K562 (cell line): ENCODE measurements at regions not wholly inside any gene's neighbourhood (a gene's known extent, or its start where the extent isn't known, plus 50 kb on each side); places are given as distances from the start of the nearest gene placed in this dataset.

Experiments
- ATAC-seq: fragments of 200-7000 bp; cut with Tn5 transposase; 3 replicates; pipeline ENCODE4 v1.9.1; 2020; ENCODE audit warnings: moderate library complexity
- BruUV-seq: library from RNA; stranded (reverse); fragments of 400-500 nt; replicated peaks from 2 replicates; lab custom pipeline; 2021; lab: Mats Ljungman, UMichigan
- CTCF ChIA-PET: fragments of 300-600 bp; formaldehyde crosslinking; extraction: SDS; loops from one replicate; lab custom pipeline; 2021; ENCODE audit warnings: low intra/inter-chr PET ratio; lab: Yijun Ruan, JAX
- POLR2A ChIA-PET: fragments of 300-600, 350-650 bp; sonication (Branson Sonifier 250); formaldehyde crosslinking; extraction: SDS; loops from one replicate; lab custom pipeline; 2021; ENCODE audit warnings: antibody characterized with exemption, inconsistent platforms; lab: Yijun Ruan, JAX
- DNase-seq, 4 experiments: peaks; one replicate each; pipeline versions ENCODE4 v3.0.0 to v3.0.0-alpha.2; 2011 to 2018; ENCODE audit warnings: low spot score in 3 of 4, mixed read lengths in 3 of 4; ENCODE audit errors: extremely low read depth in 1 of 4
- FAIRE-seq: peaks from 2 replicates; lab custom pipeline; 2011; peaks lifted over from hg19 to GRCh38; lab: Jason Lieb, UNC
- H2AFZ ChIP-seq: 2 replicates; pipeline ENCODE4 v1.6.0; 2011; ENCODE audit warnings: low read depth, low read length, control low read depth, inconsistent platforms
- H3K27ac ChIP-seq: fragments of 200-600 bp; 3 replicates; pipeline ENCODE4 v1.8.0; 2011; ENCODE audit warnings: low read depth, mild to moderate bottlenecking, control low read depth, inconsistent platforms, low read length, moderate library complexity, mixed read lengths; ENCODE audit errors: extremely low read depth
- H3K27me3 ChIP-seq, 2 experiments: fragments of 300-600 bp in 1 of 2; 2 replicates in 1 of 2; 3 replicates in 1 of 2; pipeline versions ENCODE4 v1.6.0 to v1.8.0; 2011; ENCODE audit warnings: inconsistent platforms in 2 of 2, low read length in 2 of 2, mild to moderate bottlenecking in 1 of 2, mixed read lengths in 1 of 2, moderate library complexity in 1 of 2; ENCODE audit not compliant: control insufficient read depth in 2 of 2, insufficient read depth in 2 of 2
- H3K36me3 ChIP-seq: fragments of 300-600 bp; 3 replicates; pipeline ENCODE4 v1.8.0; 2011; ENCODE audit warnings: mild to moderate bottlenecking, low read length, inconsistent platforms; ENCODE audit not compliant: control insufficient read depth, insufficient read depth
- H3K4me1 ChIP-seq, 2 experiments: fragments of 200-600 bp in 1 of 2; replicated peaks in 1 of 2; 2 replicates in 1 of 2; 3 replicates in 1 of 2; pipeline versions ENCODE4 v1.5.1 to v1.8.0; 2011; ENCODE audit warnings: inconsistent platforms in 2 of 2, low read length in 2 of 2, mild to moderate bottlenecking in 1 of 2, mixed read lengths in 1 of 2, moderate library complexity in 1 of 2; ENCODE audit not compliant: control insufficient read depth in 2 of 2, insufficient read depth in 2 of 2
- H3K4me2 ChIP-seq: 2 replicates; pipeline ENCODE4 v1.6.1; 2011; ENCODE audit warnings: low read length, control low read depth, inconsistent platforms, mixed read lengths; ENCODE audit not compliant: insufficient read depth
- H3K4me3 ChIP-seq: fragments of 200-600 bp; sonication (generic), shearing (Covaris generic); 2 replicates; pipeline ENCODE4 v1.5.1; 2016; ENCODE audit warnings: control low read depth, inconsistent platforms
- H3K79me2 ChIP-seq: fragments of 200-600 bp; 3 replicates; pipeline ENCODE4 v1.8.0; 2011; ENCODE audit warnings: low read length, inconsistent platforms; ENCODE audit not compliant: control insufficient read depth, insufficient read depth
- H3K9ac ChIP-seq, 2 experiments: 2 replicates each; pipeline versions ENCODE4 v1.6.0 to v1.6.1; 2011; ENCODE audit warnings: low read depth in 2 of 2, low read length in 2 of 2, control low read depth in 1 of 2, inconsistent platforms in 1 of 2, mild to moderate bottlenecking in 1 of 2, mixed read lengths in 1 of 2; ENCODE audit not compliant: insufficient read depth in 1 of 2
- H3K9me1 ChIP-seq: one replicate; pipeline ENCODE4 v1.6.0; 2011; ENCODE audit warnings: inconsistent platforms, mild to moderate bottlenecking, low read length, moderate library complexity; ENCODE audit not compliant: control insufficient read depth, insufficient read depth
- H3K9me3 ChIP-seq: replicated peaks from 2 replicates; pipeline ENCODE4 v1.5.1; 2011; ENCODE audit warnings: low read depth, low read length, inconsistent platforms; ENCODE audit not compliant: control insufficient read depth, insufficient read depth
- H4K20me1 ChIP-seq: replicated peaks from 2 replicates; pipeline ENCODE4 v1.6.1; 2011; ENCODE audit warnings: low read length, inconsistent platforms, mixed read lengths; ENCODE audit not compliant: control insufficient read depth, insufficient read depth
- ID3 ChIP-seq, 2 experiments: fragments of 250-450 bp in 1 of 2; fragments of 450-650 bp in 1 of 2; sonication (Bioruptor Pico) in 1 of 2; IDR thresholded peaks; 2 replicates each; pipeline versions ENCODE4 v1.6.1 to v1.8.0; 2016 to 2021; ENCODE audit warnings: mild to moderate bottlenecking in 2 of 2, moderate library complexity in 2 of 2, missing compliant biosample characterization in 1 of 2, missing genetic modification characterization in 1 of 2
- MYNN ChIP-seq, 2 experiments: sonication (generic); formaldehyde crosslinking in 1 of 2; IDR thresholded peaks; 2 replicates each; pipeline versions ENCODE4 v1.5.0 to v1.6.1; 2016 to 2020; ENCODE audit warnings: antibody characterized with exemption in 1 of 2, missing genetic modification reagents in 1 of 2
- RFX5 ChIP-seq: IDR thresholded peaks from 2 replicates; pipeline ENCODE4 v1.6.1; 2011; ENCODE audit warnings: low read depth, mild to moderate bottlenecking, improper control_type of control experiment, low read length
- SRF ChIP-seq, 2 experiments: fragments of 250-450, 450-650 bp in 1 of 2; sonication (Bioruptor Pico) in 1 of 2; sonication (generic) in 1 of 2; formaldehyde crosslinking; IDR thresholded peaks; 2 replicates each; pipeline versions ENCODE4 v1.5.0 to v1.5.1; 2020 to 2022; ENCODE audit warnings: mild to moderate bottlenecking in 1 of 2, missing genetic modification reagents in 1 of 2
- TBP ChIP-seq: optimal IDR thresholded peaks from 2 replicates; pipeline ENCODE3; 2011; ENCODE audit warnings: low read depth, low read length, improper control_type of control experiment
- TEAD1 ChIP-seq, 2 experiments: fragments of 450-650 bp in 1 of 2; sonication (generic) in 1 of 2; formaldehyde crosslinking; IDR thresholded peaks; 2 replicates each; pipeline versions ENCODE4 v1.4.0 to v1.8.0; 2020 to 2022; ENCODE audit warnings: mild to moderate bottlenecking in 2 of 2, missing genetic modification reagents in 1 of 2
- ZBTB12 ChIP-seq: fragments of 250-450 bp; sonication (Bioruptor Pico); IDR thresholded peaks from 2 replicates; pipeline ENCODE4 v1.4.0; 2020
- ZNF253 ChIP-seq: fragments of 250-450 bp; sonication (Bioruptor Pico); conservative IDR thresholded peaks from 2 replicates; pipeline ENCODE4 v1.6.1; 2021; ENCODE audit warnings: mild to moderate bottlenecking
- ZNF449 ChIP-seq: fragments of 250-450 bp; sonication (Bioruptor Pico); IDR thresholded peaks from 2 replicates; pipeline ENCODE4 v1.8.0; 2022; ENCODE audit warnings: moderate library complexity, mild to moderate bottlenecking, inconsistent platforms
- ZNF518B ChIP-seq: fragments of 250-450 bp; sonication (Bioruptor Pico); IDR thresholded peaks from 2 replicates; pipeline ENCODE4 v1.5.0; 2021; ENCODE audit warnings: mild to moderate bottlenecking, moderate library complexity
- WGBS: fragments of 100-300 bp; shearing (Covaris generic); methylation state at CpG from one replicate; pipeline ENCODE4 v1.1.6; 2016; ENCODE audit warnings: low coverage, mixed read lengths; ENCODE audit not compliant: insufficient coverage; ENCODE audit errors: missing lambda C conversion rate; 5-methylcytosine and 5-hydroxymethylcytosine counted together
- in situ Hi-C: fragments of 300-500 bp; cut with MboI; formaldehyde crosslinking; loops from 4 replicates; pipeline ENCODE4 v1.15.0; 2018; ENCODE audit warnings: inconsistent platforms, mixed read lengths
- intact Hi-C: fragments of 100-400 bp; cut with micrococcal nuclease; formaldehyde crosslinking; loops from 2 replicates; pipeline ENCODE4 v1.14.2; 2022
- TF ChIP-seq, protein P1 (sequence below): IDR thresholded peaks from 3 replicates; pipeline ENCODE4 v1.6.1; 2011; ENCODE audit warnings: borderline replicate concordance, mild to moderate bottlenecking; ENCODE audit not compliant: insufficient read length, insufficient read depth
- TF ChIP-seq, protein P2 (sequence below), 3 experiments: fragments of 200-800 bp in 1 of 3; sonication (Bioruptor generic) in 1 of 3; sonication (generic) in 1 of 3; formaldehyde crosslinking in 1 of 3; IDR thresholded peaks; 2 replicates each; pipeline versions ENCODE4 v1.6.1 to v1.8.0; 2016 to 2022; ENCODE audit warnings: mild to moderate bottlenecking in 2 of 3, missing compliant biosample characterization in 2 of 3, missing genetic modification characterization in 2 of 3, missing genetic modification reagents in 1 of 3

GRCh38 chr7:17725821-17726220 lies 214.5 kb downstream of the SNX13 start:
- intact Hi-C loops: no loop called here
- Histone ChIP-seq H3K9me3 (no peaks in the 10 kb centered on the region), H3K36me3 (no peaks in the 10 kb centered on the region), H3K9me1 (no peaks in the 10 kb centered on the region), H3K4me3 (no peak overlapping the region), H3K9ac (no peak overlapping the region), H3K4me1 (no peaks in the 10 kb centered on the region), H3K79me2 (no peaks in the 10 kb centered on the region), H3K27me3 (no peaks in the 10 kb centered on the region), H3K4me2 (no peak overlapping the region), H2AFZ (no peak overlapping the region), H4K20me1 (no peaks in the 10 kb centered on the region), H3K27ac (no peak overlapping the region)
- BruUV-seq: no TSS peak
- ChIA-PET POLR2A (no interaction called here), CTCF (no interaction called here)
- FAIRE-seq (no peak), DNase-seq (no peak), ATAC-seq (no peak)
- 0% methylated on average over 2 of the region's 2 CpGs for WGBS
- in situ Hi-C loops: no loop called here
- TF ChIP-seq ZBTB12 (CRISPR knock-in tag) (no peak), MYNN (IDR thresholded peaks at IDR 0.05) (no peak), MYNN (CRISPR knock-in tag; IDR thresholded peaks at IDR 0.05) (no peak), RFX5 (no peak), TEAD1 (CRISPR knock-in tag; IDR thresholded peaks at IDR 0.05) (no peak), SRF (CRISPR knock-in tag; IDR thresholded peaks at IDR 0.05) (no peak), ID3 (CRISPR knock-in tag; IDR thresholded peaks at IDR 0.05) (no peak), ID3 (tag; IDR thresholded peaks at IDR 0.05) (no peak), ZNF253 (no peak), ZNF518B (CRISPR knock-in tag) (no peak), ZNF449 (no peak), TBP (no peak)
- TF ChIP-seq, protein P1, sequence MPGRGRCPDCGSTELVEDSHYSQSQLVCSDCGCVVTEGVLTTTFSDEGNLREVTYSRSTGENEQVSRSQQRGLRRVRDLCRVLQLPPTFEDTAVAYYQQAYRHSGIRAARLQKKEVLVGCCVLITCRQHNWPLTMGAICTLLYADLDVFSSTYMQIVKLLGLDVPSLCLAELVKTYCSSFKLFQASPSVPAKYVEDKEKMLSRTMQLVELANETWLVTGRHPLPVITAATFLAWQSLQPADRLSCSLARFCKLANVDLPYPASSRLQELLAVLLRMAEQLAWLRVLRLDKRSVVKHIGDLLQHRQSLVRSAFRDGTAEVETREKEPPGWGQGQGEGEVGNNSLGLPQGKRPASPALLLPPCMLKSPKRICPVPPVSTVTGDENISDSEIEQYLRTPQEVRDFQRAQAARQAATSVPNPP: no peak
- TF ChIP-seq, protein P2, sequence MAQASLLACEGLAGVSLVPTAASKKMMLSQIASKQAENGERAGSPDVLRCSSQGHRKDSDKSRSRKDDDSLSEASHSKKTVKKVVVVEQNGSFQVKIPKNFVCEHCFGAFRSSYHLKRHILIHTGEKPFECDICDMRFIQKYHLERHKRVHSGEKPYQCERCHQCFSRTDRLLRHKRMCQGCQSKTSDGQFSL (CRISPR knock-in tag; IDR thresholded peaks at IDR 0.05): no peak
- TF ChIP-seq, protein P2 (tag; IDR thresholded peaks at IDR 0.05): no peak
